Ascending aorta (tissue), 2 donors: ENCODE measurements at regions not wholly inside any gene's neighbourhood (a gene's known extent, or its start where the extent isn't known, plus 50 kb on each side); places are given as distances from the start of the nearest gene placed in this dataset.

Source experiments
- DNase-seq, 2 donors: peaks; one replicate each; pipeline ENCODE4 v3.0.0-alpha.2; 2019; ENCODE audit warnings: low spot score in 2 of 2
- H3K27ac ChIP-seq, 2 donors: fragments of 200-600 bp; sonication (generic); one replicate each; pipeline ENCODE4 v1.5.1; 2016 to 2017; ENCODE audit warnings: mild to moderate bottlenecking in 1 of 2
- H3K27me3 ChIP-seq: fragments of 200-600 bp; sonication (generic); one replicate; pipeline ENCODE4 v1.5.1; 2017
- H3K36me3 ChIP-seq, 2 donors: fragments of 200-600 bp; sonication (generic); one replicate each; pipeline ENCODE4 v1.5.1; 2016
- H3K4me1 ChIP-seq, 2 donors: fragments of 200-600 bp; sonication (generic); one replicate each; pipeline ENCODE4 v1.5.1; 2016 to 2017; ENCODE audit warnings: mild to moderate bottlenecking in 1 of 2
- H3K4me3 ChIP-seq, 2 donors: fragments of 200-600 bp; sonication (generic); one replicate each; pipeline ENCODE4 v1.5.1; 2016 to 2017; ENCODE audit warnings: mild to moderate bottlenecking in 1 of 2
- H3K9me3 ChIP-seq, 2 donors: fragments of 200-600 bp; sonication (generic); one replicate each; pipeline ENCODE4 v1.5.1; 2016
- CTCF ChIP-seq, 3 experiments: fragments of 200-600 bp in 2 of 3; fragments of 450-650 bp in 1 of 3; sonication (generic) in 2 of 3; IDR thresholded peaks; one replicate each; pipeline ENCODE4 v1.5.1; 2016 to 2019; ENCODE audit warnings: antibody characterized with exemption in 3 of 3, mild to moderate bottlenecking in 1 of 3, moderate library complexity in 1 of 3
- intact Hi-C: fragments of 100-400 bp; cut with DNase I; formaldehyde crosslinking; loops from one replicate; pipeline ENCODE4 v1.15.1; 2023

GRCh38 chr5:164580155-164580554 is 1074.7 kb downstream of the MAT2B start:
- no peak for DNase-seq
- no peak overlapping the region for H3K27ac ChIP-seq
- no peaks in the 10 kb centered on the region for H3K36me3 ChIP-seq
- H3K4me1 ChIP-seq: no peaks in the 10 kb centered on the region
- H3K27me3 ChIP-seq: no peaks in the 10 kb centered on the region
- H3K4me3 ChIP-seq: no peak overlapping the region
- intact Hi-C loops: no loop called here
- no peaks in the 10 kb centered on the region for H3K9me3 ChIP-seq
- no peak for TF ChIP-seq CTCF (IDR thresholded peaks at IDR 0.05)

GRCh38 chr5:164581889-164582288 is 1076.5 kb downstream of the MAT2B start:
- no peaks in the 10 kb centered on the region for H3K36me3 ChIP-seq
- no peak overlapping the region for H3K27ac ChIP-seq
- intact Hi-C loops: no loop called here
- no peaks in the 10 kb centered on the region for H3K4me1 ChIP-seq
- DNase-seq: no peak
- no peaks in the 10 kb centered on the region for H3K9me3 ChIP-seq
- no peak for TF ChIP-seq CTCF (IDR thresholded peaks at IDR 0.05)
- H3K27me3 ChIP-seq: no peaks in the 10 kb centered on the region
- no peak overlapping the region for H3K4me3 ChIP-seq

- Histone ChIP-seq H3K27ac (no peak overlapping the region), H3K36me3 (no peaks in the 10 kb centered on the region), H3K9me3 (no peaks in the 10 kb centered on the region), H3K27me3 (no peaks in the 10 kb centered on the region), H3K4me1 (no peaks in the 10 kb centered on the region), H3K4me3 (no peak overlapping the region)
- no peak for DNase-seq
- intact Hi-C loops: no loop called here
- TF ChIP-seq CTCF (IDR thresholded peaks at IDR 0.05): no peak
These were observed 1088.6 kb downstream of the MAT2B start for GRCh38 chr5:164593982-164594381.

- Histone ChIP-seq H3K27me3 (no peaks in the 10 kb centered on the region), H3K4me3 (no peak overlapping the region), H3K4me1 (no peaks in the 10 kb centered on the region), H3K9me3 (no peaks in the 10 kb centered on the region), H3K27ac (no peak overlapping the region), H3K36me3 (no peaks in the 10 kb centered on the region)
- DNase-seq: no peak
- intact Hi-C loops: no loop called here
- TF ChIP-seq CTCF (IDR thresholded peaks at IDR 0.05): no peak
These were observed 1092.0 kb downstream of the MAT2B start for GRCh38 chr5:164597293-164597900.

GRCh38 chr5:164600274-164600673 is 1094.9 kb downstream of the MAT2B start:
- Histone ChIP-seq H3K9me3 (no peaks in the 10 kb centered on the region), H3K4me1 (no peaks in the 10 kb centered on the region), H3K27me3 (no peaks in the 10 kb centered on the region), H3K27ac (no peak overlapping the region), H3K36me3 (no peaks in the 10 kb centered on the region), H3K4me3 (no peak overlapping the region)
- intact Hi-C loops: no loop called here
- DNase-seq: no peak
- TF ChIP-seq CTCF (IDR thresholded peaks at IDR 0.05): no peak
